ENCODE measurements at regions not wholly inside any gene's neighbourhood (a gene's known extent, or its start where the extent isn't known, plus 50 kb on each side); places are given as distances from the start of the nearest gene placed in this dataset.

DNA sequence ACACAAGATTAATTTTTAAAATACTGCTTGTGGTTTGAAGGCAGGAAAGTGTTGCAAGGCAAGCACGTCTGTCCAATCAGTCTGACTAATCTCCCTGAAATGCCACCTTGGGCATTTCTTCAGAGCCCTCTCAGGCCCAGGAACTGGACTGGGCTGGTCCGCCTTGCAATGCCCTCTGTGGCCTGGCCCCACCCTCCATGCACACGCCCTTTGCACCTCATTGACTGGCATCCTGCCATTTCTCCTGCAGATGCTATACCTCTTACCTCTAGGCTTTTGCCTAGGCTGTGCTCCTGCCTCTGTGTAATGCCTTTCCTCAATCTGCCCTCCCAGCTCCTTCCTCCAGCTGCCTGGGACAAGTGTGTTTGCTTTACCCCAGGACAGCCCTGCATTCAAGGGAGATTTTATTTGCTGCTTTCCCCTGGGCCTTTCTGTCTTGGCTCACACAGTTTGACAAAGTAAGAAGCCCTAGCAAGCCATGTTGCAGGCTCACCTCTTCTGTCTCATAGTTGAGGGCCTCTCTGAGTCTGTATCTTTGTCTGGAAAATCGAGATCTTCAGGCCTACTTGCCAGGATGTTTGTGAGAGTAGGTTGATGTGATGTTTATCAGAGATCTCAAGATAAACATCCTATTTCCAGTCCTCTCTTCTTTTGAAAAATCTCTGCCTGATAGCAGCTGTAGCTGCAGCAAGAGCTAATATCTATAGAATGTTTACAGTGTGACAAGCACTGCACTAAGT lies 149.2 kb upstream of the JUN start:
- no peak for TF ChIP-seq CBX8 (IDR thresholded peaks at IDR 0.05; ENCODE audit: borderline replicate concordance, extremely low read depth, low read depth, low read length, poor library complexity, severe bottlenecking)
- TF ChIP-seq, protein P1, sequence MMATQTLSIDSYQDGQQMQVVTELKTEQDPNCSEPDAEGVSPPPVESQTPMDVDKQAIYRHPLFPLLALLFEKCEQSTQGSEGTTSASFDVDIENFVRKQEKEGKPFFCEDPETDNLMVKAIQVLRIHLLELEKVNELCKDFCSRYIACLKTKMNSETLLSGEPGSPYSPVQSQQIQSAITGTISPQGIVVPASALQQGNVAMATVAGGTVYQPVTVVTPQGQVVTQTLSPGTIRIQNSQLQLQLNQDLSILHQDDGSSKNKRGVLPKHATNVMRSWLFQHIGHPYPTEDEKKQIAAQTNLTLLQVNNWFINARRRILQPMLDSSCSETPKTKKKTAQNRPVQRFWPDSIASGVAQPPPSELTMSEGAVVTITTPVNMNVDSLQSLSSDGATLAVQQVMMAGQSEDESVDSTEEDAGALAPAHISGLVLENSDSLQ (IDR thresholded peaks at IDR 0.05) = no peak
- no peak for TF ChIP-seq KLF6 (CRISPR knock-in tag; IDR thresholded peaks at IDR 0.05; ENCODE audit: borderline replicate concordance)
- TF ChIP-seq ILF3 (IDR thresholded peaks at IDR 0.05; ENCODE audit: borderline replicate concordance) = no peak
- no peak for TF ChIP-seq FOXM1 (IDR thresholded peaks at IDR 0.05; ENCODE audit: low read depth)
- TF ChIP-seq FOXM1 (CRISPR knock-in tag; IDR thresholded peaks at IDR 0.05; ENCODE audit: low read depth) = no peak
- TF ChIP-seq, protein P2, sequence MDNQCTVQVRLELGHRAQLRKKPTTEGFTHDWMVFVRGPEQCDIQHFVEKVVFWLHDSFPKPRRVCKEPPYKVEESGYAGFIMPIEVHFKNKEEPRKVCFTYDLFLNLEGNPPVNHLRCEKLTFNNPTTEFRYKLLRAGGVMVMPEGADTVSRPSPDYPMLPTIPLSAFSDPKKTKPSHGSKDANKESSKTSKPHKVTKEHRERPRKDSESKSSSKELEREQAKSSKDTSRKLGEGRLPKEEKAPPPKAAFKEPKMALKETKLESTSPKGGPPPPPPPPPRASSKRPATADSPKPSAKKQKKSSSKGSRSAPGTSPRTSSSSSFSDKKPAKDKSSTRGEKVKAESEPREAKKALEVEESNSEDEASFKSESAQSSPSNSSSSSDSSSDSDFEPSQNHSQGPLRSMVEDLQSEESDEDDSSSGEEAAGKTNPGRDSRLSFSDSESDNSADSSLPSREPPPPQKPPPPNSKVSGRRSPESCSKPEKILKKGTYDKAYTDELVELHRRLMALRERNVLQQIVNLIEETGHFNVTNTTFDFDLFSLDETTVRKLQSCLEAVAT (IDR thresholded peaks at IDR 0.05) = no peak
- TF ChIP-seq, protein P3, sequence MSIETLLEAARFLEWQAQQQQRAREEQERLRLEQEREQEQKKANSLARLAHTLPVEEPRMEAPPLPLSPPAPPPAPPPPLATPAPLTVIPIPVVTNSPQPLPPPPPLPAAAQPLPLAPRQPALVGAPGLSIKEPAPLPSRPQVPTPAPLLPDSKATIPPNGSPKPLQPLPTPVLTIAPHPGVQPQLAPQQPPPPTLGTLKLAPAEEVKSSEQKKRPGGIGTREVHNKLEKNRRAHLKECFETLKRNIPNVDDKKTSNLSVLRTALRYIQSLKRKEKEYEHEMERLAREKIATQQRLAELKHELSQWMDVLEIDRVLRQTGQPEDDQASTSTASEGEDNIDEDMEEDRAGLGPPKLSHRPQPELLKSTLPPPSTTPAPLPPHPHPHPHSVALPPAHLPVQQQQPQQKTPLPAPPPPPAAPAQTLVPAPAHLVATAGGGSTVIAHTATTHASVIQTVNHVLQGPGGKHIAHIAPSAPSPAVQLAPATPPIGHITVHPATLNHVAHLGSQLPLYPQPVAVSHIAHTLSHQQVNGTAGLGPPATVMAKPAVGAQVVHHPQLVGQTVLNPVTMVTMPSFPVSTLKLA (conservative IDR thresholded peaks at IDR 0.05) = no peak
- no peak for TF ChIP-seq RCOR1 (IDR thresholded peaks at IDR 0.05; ENCODE audit: borderline replicate concordance in 1 of 2, low read depth in 2 of 2, low read length in 2 of 2)
- TF ChIP-seq POLR2AphosphoS5 (IDR thresholded peaks at IDR 0.05; ENCODE audit: control insufficient read depth, insufficient read depth, low read depth, low read length) = no peak
- TF ChIP-seq, protein P4, sequence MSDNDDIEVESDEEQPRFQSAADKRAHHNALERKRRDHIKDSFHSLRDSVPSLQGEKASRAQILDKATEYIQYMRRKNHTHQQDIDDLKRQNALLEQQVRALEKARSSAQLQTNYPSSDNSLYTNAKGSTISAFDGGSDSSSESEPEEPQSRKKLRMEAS (CRISPR knock-in tag; IDR thresholded peaks at IDR 0.05) = no peak
- no peak for TF ChIP-seq ZNF583 (CRISPR knock-in tag; IDR thresholded peaks at IDR 0.05)
